ENCODE measurements at regions not wholly inside any gene's neighbourhood (a gene's known extent, or its start where the extent isn't known, plus 50 kb on each side); places are given as distances from the start of the nearest gene placed in this dataset.

DNA sequence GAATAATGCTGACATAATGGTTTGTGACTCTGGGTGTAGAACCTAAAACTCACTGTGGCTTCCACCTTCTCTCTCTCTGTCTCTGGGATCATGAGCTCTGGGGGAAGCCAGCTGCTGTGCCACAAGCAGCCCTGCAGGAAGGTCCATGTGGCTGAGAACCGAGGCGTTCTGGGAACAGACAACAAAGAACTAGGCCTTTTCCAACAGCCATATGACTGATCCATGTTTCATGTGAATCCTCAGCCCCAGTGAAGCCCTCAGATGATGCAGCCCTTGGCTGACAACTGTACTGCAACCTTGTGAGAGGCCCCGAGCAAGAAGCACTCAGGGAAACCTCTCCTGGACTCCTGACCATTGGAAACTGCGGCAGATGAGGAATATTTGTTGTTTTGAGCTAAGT, 56.6 kb downstream of the HLA-G start:
- no peak for DNase-seq (ENCODE audit: low read depth in 3 of 3, low spot score in 2 of 3)

DNA sequence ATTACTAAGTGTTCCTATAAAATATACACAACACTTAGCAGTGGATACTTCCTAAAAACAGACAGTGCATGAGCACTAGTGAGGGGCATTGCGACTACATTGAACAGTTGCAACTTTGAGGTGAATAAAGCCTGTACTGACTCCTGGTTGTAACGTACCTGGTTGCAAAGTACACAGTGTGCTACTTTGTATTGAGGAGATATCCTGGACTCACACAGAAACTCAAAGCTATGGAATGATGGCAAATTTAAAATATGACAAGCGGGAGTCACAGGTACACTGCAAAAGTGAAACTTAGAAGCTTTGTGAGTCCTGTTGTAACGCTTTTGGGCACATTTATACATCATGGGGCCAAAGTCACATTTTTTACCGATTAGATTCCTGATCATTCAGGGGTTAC, 55.6 kb upstream of the HLA-A start:
- DNase-seq (ENCODE audit: low read depth in 3 of 3, low spot score in 2 of 3) = no peak

DNA sequence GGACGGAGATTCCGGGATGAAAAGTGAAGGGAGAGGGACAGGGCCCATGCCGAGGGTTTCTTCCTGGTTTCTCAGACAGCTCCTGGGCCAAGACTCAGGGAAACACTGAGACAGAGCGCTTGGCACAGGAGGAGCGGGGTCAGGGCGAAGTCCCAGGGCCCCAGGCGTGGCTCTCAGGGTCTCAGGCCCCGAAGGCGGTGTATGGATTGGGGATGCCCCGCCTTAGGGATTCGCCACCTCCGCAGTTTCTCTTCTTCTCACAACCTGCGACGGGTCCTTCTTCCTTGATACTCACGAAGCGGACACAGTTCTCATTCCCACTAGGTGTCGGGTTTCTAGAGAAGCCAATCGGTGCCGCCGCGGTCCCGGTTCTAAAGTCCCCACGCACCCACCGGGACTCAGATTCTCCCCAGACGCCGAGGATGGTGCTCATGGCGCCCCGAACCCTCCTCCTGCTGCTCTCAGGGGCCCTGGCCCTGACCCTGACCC, 55.0 kb upstream of the HLA-A start:
- DNase-seq (ENCODE audit: low read depth in 3 of 3, low spot score in 2 of 3) = no peak

DNA sequence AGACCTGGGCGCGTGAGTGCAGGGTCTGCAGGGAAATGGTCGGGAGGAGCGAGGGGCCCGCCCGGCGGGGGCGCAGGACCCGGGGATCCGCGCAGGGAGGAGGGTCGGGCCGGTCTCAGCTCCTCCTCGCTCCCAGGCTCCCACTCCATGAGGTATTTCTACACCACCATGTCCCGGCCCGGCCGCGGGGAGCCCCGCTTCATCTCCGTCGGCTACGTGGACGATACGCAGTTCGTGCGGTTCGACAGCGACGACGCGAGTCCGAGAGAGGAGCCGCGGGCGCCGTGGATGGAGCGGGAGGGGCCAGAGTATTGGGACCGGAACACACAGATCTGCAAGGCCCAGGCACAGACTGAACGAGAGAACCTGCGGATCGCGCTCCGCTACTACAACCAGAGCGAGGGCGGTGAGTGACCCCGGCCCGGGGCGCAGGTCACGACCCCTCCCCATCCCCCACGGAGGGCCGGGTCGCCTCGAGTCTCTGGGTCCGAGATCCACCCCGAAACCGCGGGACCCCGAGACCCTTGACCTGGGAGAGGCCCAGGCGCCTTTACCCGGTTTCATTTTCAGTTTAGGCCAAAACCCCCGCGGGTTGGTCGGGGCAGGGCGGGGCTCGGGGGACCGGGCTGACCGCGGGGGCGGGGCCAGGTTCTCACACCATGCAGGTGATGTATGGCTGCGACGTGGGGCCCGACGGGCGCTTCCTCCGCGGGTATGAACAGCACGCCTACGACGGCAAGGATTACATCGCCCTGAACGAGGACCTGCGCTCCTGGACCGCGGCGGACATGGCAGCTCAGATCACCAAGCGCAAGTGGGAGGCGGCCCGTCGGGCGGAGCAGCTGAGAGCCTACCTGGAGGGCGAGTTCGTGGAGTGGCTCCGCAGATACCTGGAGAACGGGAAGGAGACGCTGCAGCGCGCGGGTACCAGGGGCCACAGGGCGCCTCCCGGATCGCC, 54.2 kb upstream of the HLA-A start:
- peak in 1 of 3 donors; percentile 8 for DNase-seq (ENCODE audit: low read depth in 3 of 3, low spot score in 2 of 3)

Data from right renal cortex interstitium (tissue), 3 donors.